ENCODE measurements at regions not wholly inside any gene's neighbourhood (a gene's known extent, or its start where the extent isn't known, plus 50 kb on each side); places are given as distances from the start of the nearest gene placed in this dataset.

GRCh38 chr7:15920953-15921352 lies 234.5 kb upstream of the MEOX2 start:
- TF ChIP-seq USF1 (IDR thresholded peaks at IDR 0.05) (no peak), FOXM1 (IDR thresholded peaks at IDR 0.05; ENCODE audit: borderline replicate concordance, low read depth) (no peak), TAF1 (IDR thresholded peaks at IDR 0.05; ENCODE audit: low read depth) (no peak), REST (IDR thresholded peaks at IDR 0.05; ENCODE audit: low read depth) (no peak), MAX (IDR thresholded peaks at IDR 0.05) (no peak)
